ENCODE measurements at regions not wholly inside any gene's neighbourhood (a gene's known extent, or its start where the extent isn't known, plus 50 kb on each side); places are given as distances from the start of the nearest gene placed in this dataset.

DNA sequence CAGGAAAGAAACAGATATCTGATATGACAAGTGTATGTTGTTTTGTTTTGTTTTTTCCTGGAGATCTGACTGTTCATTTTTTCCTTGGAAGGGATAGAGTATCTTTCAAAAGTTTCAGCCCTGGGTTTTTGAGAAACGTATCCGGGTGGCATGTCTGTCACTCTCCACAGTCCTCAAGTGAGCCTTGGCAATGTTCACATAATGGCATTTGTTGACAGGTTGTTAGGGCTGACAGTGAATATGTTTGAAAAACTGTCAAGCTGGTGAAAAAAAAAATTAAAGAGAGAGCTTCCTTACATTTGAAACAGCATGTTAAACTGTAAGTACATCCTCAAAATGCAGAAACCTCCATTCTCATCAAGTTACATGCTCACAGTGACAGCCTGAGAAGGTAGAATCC is 113.0 kb upstream of the DYNLRB2 start:
- no peak for DNase-seq (ENCODE audit: low read depth in 1 of 2, low spot score in 1 of 2)

DNA sequence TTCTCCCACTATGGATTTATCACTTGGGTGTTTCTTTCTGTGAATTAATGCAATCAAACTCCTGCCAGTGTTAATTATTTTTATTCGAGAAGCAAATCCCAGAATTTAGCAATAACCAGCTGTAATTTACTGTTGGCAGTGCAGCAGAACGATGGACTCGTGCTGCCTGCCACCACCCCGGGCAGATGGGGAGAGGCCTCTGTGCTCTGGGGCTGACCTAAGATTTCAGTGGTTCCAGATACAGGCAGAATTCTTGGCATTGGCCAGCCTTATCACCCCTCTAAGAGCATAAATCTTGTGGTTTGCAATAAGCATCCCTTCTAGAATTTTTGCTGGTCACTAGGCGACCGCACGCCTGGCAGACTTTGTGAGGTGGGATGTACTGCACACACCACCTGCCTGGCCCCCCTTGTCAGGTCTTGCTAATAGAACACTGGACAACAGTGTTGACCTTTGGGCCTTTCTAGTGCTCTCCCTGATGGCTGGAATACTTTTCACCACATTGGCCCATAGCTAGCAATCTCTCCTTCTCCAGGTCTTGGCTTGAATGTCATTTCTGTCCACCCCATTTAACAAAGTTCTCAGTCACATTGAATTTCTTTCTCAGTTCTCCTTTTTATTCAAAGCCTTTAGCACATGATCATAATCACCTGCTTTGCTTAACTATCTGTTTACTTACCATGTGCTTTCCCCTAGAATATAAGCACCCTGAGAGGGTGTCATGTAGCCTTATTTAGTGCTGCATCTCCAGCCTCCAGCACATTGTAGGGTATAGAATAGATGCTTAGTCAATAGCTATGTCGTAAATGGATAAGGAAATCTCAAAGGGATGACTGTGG is 122.1 kb upstream of the DYNLRB2 start:
- no peak for DNase-seq (ENCODE audit: low read depth in 1 of 2, low spot score in 1 of 2)

DNA sequence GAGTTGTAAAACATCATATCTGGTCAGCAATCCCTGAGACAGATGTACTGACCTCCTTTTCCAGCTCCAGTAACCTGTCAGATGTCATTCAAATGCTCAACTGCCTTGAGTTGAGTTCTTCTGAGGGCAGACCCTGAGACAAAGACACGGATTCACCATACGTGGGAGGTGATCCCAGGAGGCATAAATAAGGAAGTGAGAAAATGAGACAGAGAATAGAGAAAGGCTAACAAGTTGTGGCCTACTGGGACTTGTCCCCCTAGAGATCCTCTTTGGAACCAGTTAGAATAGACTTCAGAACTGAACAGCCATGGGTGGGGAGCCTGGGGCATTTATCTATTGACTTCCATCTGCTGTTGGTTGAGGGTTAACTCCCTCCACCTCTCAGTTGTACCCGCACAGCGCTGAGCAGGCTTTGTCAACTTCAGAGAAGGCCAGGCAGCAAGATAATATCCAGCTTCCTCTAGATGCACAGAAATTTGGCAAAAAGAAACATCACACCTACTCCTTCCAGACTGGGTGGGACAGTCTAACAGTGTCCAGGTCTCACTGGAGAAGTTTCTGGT is 123.0 kb upstream of the DYNLRB2 start:
- DNase-seq (ENCODE audit: low read depth in 1 of 2, low spot score in 1 of 2) = no peak

DNA sequence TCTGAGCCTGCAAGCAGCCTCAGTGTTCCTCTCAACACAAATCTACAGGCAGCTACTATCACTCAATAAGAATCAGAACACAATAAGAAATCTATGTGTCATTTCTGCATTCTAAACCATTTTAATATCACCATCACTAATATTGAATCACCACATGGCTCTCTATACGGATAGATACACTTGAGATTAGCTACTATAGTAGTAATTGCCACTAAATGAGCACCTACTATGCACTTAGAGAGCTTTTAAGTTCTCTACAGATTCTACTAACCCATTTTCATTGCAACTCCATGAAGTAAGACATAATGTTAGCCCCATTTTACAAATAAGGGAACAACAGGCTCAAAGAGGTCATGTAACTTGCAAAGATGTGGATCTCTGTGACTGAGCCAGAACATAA is 132.8 kb upstream of the DYNLRB2 start:
- no peak for DNase-seq (ENCODE audit: low read depth in 1 of 2, low spot score in 1 of 2)

DNA sequence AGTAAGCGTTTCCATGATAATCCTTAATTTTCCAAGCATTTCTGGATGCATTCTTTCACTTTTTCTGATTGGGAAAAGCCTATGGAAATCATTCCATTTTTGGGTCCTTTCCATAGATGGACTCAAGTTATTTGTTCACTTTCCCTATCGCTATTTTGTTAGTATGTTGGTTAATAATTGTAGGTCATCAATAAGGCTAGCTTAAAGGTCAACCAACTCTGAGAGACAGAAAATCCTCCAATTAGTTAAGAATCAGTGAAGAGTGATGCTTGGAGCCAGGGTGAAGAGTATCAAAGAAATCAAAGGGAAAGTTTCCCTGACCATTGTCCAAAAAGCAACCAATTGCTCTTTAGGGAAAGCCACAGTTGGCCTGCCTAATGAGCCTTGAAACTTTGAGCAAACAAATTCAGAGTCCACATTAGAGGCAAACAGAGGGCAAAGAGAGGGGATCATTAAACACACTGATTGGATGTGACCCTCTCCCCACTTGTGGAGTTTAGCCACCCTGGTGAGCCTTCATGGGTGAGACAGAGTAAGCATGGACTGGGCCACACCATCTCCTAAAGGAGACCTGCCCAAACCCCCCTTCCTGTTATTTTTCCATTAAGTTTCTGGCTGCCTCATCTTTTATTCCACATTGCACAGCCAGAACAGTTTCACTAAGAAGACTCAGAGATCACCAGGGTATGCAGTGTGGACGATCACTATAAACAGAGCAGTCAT is 133.4 kb upstream of the DYNLRB2 start:
- no peak for DNase-seq (ENCODE audit: low read depth in 1 of 2, low spot score in 1 of 2)

DNA sequence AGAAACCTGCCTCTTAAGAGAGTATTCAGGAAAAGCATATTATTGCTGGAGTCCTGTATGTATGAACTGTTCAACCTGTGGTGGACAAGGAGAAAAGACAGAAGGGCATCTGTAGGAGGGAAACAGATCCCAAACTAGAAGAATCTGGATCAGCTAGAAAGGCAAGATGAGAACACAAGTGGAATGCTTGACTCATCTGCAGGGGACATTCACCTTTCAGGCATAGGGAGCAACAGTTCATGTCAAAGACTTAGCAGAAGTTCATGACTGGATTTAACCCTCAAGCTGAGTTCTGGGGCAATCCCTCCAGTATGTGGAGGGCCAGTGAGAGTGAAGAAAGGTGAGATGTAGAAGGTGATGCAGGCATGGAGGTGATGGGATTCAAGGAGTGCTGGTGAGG is 135.9 kb upstream of the DYNLRB2 start:
- no peak for DNase-seq (ENCODE audit: low read depth in 1 of 2, low spot score in 1 of 2)

DNA sequence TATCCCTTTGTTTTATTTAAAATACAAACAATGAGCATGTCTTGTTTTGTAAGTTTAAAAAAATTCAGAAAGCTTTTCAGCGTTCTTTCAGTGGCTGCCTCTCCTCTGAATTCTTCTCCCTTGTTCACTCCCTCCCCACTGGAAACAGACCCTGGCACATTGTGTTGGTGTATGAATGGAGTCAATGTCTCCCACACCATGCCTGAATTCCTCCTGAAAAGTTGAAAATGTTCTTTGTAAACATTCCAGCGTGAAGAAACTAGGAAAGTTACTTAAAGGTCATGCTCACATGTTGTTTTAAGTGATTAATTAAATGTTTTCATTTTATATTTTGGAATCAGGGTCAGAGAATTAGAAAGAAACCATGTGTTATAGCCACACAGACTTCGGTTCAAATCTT is 136.9 kb upstream of the DYNLRB2 start:
- no peak for DNase-seq (ENCODE audit: low read depth in 1 of 2, low spot score in 1 of 2)

DNA sequence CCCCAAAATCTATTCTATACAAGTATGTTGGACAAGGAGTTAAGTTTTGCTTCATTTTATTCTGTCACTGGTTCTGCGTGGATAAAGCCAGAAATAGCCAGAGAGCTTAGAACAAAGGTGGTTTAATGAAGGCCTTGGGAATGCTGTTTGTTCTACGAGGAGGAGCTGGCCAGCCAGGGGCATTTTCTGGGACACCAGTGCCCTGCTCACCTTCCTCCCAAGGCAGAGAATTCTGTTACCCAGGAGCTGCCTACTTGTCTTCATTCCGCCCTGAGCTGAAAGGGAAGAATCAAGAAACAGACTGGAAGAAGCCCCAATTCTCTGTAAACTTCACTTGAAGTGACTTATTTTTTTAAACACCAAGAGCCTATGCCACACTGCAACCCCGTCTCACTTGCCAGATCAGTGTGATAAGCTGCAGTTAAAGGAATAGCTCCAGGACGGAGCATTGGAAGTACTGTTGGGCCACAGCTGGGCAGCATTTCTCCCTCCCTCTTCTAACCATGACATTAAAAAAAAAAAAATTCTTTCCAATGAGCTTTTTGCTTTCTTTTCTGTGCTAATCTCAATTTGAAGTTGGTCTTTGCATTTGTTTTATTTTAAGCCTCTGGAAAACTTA is 149.8 kb upstream of the DYNLRB2 start:
- no peak for DNase-seq (ENCODE audit: low read depth in 1 of 2, low spot score in 1 of 2)

DNA sequence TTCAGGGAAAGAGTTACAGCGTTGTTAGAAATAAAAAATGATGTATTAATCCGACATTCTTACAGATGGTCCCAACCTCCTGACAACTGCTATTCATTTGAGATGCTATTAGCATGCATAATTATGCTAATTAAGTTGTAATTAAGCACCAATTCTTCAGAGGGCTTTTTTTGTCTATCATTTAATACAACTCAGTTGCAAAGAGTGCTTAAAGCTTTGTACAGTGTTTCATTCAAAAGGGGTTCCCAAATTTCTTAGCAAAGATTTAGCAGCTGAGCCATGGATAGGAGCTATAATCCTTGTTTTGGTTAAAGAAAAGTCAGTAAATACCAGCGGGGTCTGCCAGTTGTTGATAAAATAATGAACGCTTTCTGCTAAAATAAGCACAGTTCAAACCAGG is 150.7 kb upstream of the DYNLRB2 start:
- DNase-seq (ENCODE audit: low read depth in 1 of 2, low spot score in 1 of 2) = no peak

DNA sequence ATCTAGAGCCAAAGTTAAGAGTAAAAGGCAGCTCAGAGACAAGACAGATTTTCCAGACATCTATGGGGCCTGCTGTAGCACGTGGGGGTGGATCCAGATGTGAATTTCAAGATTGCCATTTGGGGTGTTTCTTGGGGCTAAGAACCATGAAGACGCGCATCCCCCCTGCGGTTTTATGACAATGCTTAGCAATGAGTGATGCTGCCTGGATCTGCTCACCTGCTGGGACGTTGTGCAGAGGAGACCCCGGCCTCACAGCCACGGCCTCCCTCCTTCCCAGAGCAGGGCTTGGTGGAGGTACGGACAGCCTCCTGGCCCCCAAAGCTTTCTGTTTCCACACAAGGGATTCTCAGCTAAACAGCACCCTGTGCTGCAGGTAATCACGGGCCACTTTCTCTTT is 151.5 kb upstream of the DYNLRB2 start:
- DNase-seq (ENCODE audit: low read depth in 1 of 2, low spot score in 1 of 2) = no peak

DNA sequence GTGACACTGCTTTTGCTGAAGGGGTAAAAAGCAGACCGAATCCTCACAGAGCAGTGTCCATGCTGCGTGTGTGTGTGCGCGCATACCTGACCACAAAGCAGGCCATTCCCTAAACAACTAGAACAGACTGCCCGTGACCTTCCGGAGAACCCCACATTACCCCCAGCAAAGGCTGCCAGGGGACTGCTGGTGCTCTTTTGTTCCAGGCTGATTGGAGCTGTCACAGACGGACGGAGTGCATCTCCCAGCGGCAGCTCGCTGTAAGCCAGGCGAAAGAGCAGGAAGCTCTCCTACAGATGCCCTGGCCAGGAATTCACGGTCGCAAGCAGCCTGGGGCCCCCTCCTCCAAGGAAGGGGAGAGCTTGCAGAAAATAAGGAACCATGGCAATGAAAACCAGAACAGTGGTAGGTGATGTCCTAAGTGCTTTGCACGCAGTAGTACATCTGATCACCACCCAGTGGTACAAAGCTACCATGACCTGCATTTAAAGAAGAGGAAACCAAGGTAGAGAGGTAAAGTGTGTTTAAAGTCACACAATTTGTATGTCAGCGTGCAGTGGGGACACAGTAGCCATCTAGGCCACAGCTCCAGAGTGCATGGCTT is 153.4 kb upstream of the DYNLRB2 start:
- no peak for DNase-seq (ENCODE audit: low read depth in 1 of 2, low spot score in 1 of 2)

DNA sequence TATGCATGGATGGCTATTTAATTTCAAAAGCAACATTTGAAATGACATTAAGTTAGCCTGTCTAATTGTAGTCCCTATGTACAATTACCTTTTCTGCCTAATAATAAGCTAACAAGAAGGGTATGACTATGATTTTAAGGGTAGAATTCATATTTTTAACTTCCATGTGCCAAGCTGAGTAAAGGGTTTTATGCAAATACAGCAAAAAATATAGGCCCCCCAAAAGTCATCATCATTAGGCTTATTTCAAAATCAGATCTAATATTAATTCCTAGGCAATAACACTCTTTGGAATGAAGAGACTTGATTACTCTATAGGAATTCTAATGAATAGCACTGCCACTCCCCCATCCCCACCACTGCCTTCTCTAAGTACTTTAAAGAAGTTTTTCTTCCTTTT is 155.9 kb upstream of the DYNLRB2 start:
- no peak for DNase-seq (ENCODE audit: low read depth in 1 of 2, low spot score in 1 of 2)

DNA sequence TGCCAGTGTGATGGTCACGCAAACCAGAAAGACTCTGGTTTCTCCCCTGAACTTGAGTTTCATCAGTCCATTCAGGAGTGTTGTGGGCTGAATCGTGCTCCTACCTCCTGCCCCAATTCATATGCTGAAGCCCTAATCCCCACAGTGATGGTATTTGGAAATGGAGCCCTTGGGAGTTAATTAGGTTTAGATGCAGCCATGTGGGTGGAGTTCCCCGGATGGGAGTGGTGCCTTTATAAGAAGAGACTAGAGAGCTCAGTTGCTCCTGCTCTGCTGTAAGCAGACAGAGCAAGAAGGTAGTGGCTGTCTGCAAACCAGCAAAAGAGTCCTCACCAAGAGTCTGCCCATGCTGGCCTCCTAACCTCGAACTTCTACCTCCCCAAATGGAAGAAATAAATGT is 160.3 kb upstream of the DYNLRB2 start:
- DNase-seq (ENCODE audit: low read depth in 1 of 2, low spot score in 1 of 2) = no peak

DNA sequence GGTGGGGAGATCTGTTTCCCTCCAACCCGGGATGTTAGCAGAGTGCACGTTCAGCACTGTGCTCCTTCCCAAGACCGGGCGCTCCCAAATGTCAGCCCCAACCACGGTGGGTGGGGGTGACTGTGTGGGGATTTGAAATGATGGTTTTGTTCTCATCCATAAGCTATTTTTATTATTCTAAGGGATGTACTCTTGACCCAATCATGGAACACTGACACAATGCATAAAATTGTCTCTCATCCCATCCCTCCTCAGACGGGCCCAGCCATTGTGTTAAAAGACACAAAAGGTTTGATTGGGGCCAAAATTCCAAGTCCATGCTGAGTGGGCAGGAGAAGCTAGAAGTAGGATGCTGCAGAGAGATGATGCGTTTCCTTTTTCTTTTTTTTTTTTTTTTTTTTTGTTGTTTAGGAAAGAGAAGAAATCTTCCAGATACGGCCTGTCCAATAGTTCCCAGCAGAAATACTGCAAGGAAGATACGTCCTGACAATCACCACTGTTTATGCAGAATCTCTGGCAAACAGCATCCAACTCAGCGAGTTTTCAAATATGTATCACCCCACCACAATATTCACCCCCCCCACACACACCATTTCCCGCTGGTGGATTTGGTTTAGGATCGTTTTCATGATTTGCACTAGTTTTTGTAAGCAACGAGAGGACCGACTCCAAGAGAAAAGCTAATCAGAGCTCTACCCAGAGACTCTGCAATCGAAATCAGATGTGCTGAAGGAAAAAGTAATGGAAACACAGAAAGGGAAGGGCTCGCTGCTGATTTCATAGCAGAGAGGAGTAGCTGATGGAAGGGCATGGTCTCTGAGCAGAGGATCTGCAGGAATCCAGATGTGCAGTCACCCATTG is 163.5 kb upstream of the DYNLRB2 start:
- no peak for DNase-seq (ENCODE audit: low read depth in 1 of 2, low spot score in 1 of 2)

DNA sequence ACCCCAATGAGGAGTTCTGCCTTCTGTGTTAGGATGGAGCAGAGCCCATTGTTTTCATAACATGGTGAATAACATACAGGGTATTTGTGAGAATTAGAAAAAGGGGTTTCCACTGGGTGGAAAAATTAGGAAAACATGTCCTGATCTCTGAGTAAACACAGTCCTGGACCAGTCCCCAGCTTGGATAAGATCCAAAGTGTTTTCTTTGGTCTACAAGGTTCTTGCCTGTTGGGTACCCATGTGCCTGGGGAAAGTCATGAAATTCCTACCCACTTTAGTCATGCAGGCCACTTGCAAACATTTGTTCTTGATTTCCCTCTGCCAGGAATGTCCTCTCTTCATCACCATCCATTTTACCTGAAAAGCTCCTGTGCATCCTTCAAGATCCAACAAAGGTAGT is 164.8 kb upstream of the DYNLRB2 start:
- DNase-seq (ENCODE audit: low read depth in 1 of 2, low spot score in 1 of 2) = no peak

DNA sequence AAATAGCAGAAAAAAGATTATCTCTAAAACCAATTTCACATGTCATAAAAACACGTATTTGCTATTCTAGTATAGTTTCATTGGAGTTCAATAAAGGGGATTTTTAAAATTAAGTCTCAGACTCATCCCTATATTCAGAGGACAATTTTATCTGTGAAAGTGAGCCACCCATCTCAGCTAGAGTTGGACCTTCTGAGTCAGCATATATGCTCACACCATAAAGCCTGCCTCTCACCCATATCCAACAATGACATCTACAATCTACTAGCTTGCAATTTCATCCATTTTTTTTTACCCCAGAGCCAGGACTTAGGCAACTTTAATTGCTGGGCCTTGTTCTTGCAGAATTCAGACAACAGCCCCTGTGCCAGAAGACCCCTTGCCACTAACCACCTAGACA is 165.3 kb upstream of the DYNLRB2 start:
- no peak for DNase-seq (ENCODE audit: low read depth in 1 of 2, low spot score in 1 of 2)

DNA sequence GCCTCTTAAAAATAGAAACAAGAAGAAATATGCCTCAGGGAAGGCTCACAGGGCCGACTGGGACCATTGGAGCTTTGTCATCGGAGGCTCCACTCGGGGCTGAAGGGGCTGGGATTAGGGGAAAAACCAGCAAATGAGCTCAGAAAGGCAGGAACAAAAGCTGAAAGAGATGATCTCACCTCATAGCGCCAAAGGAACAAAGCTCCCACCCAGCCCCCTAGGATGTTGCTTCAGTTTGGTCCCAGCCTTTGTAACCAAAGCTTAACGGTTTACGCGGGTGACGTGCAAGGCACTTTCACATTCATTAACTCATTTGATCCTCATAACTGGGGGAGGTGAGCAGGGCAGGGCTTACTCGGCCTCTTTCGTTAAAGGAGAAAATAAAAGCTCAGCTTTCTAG is 168.5 kb upstream of the DYNLRB2 start:
- no peak for DNase-seq (ENCODE audit: low read depth in 1 of 2, low spot score in 1 of 2)

DNA sequence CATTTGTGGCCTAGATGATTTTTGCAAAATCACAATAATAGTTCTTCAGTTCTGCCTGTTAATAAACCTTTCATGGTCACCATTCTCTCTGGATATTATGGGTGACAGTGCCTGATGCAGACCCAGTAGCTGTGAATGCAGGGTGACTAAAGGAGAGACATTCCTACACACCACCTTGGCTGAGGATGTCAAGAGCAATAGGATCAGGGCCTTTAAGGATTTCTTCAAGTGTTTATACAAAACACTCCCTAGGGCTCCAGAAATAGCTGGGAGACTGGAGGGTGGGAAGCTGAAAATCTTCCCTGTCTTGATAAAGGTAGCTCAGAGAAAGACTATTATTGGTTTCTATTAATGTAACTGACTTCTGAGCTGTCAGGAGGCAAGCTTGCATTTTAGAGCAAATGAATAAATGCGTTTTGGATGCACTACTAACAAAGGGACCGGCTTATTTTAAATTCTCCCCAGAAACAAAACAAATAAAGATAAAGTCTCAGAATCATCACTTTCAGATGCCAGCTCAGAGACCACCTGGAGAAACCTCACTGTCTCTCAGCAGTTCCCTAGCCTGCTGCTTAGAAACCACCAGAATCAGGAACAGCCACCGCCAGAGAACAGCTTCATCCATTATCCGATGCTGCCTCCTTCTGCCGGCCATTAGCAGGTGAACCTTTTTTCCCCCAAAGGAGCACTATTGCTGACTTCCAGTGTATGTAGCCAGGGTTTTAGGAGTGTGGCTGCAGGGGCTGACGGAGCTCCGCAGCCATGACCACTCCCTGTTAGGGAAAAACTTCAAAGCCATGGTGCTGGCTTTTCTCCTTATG is 171.4 kb upstream of the DYNLRB2 start:
- no peak for DNase-seq (ENCODE audit: low read depth in 1 of 2, low spot score in 1 of 2)

DNA sequence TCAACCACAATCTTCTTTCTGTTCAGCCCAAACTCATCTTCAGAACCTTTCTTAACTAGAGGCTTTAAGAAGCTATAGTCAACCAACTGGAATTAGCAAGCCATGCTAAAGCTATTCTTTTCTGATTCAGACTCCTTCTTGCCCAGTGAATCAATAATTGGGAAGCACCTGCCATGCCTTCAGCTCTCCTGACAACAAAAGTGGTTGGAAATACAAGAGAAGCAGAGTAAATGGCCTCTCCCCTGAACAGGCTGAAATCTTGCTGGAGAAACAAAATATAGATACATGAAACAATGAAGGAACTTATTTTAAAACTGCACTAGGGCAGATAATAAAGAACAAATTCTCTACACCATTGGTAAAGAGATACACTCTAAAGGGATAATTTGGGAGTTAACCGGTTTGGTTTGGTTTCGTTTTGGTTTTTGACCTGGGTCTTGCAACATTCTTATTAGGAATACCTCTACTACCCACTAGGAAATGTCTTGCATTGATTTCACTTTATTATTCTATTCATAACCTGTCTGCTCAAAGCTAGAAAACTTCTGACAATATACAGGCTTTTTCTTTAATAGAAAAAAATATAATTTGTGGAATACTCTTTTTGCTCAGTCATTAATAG is 173.6 kb upstream of the DYNLRB2 start:
- DNase-seq (ENCODE audit: low read depth in 1 of 2, low spot score in 1 of 2) = no peak
